Neural crest cell (in vitro differentiated cells): ENCODE measurements at regions not wholly inside any gene's neighbourhood (a gene's known extent, or its start where the extent isn't known, plus 50 kb on each side); places are given as distances from the start of the nearest gene placed in this dataset.

Experiments used
- DNase-seq: peaks from one replicate; pipeline ENCODE4 v3.0.0; 2021; ENCODE audit warnings: low read depth, mixed read lengths, low spot score
- H3K27ac Mint-ChIP-seq: one replicate; pipeline ENCODE4 v1.8.0; 2021; ENCODE audit warnings: mild to moderate bottlenecking, mixed read lengths; ENCODE audit not compliant: unreplicated experiment
- H3K27me3 Mint-ChIP-seq: 2 replicates; pipeline ENCODE4 v1.8.0; 2021; ENCODE audit warnings: low read depth, mild to moderate bottlenecking, mixed read lengths
- H3K36me3 Mint-ChIP-seq: 2 replicates; pipeline ENCODE4 v1.8.0; 2021; ENCODE audit warnings: low read depth, mild to moderate bottlenecking, mixed read lengths
- H3K4me1 Mint-ChIP-seq: 2 replicates; pipeline ENCODE4 v1.8.0; 2021; ENCODE audit warnings: mixed read lengths
- H3K4me3 Mint-ChIP-seq: one replicate; pipeline ENCODE4 v1.8.0; 2021; ENCODE audit warnings: mild to moderate bottlenecking, mixed read lengths
- H3K9me3 Mint-ChIP-seq: 2 replicates; pipeline ENCODE4 v1.8.0; 2021; ENCODE audit warnings: mixed read lengths
- TF ChIP-seq, protein P1 (sequence below): fragments of 200-600 bp; sonication (generic); conservative IDR thresholded peaks from 2 replicates; pipeline ENCODE4 v1.5.0; 2021; ENCODE audit warnings: antibody characterized with exemption, mild to moderate bottlenecking

DNA sequence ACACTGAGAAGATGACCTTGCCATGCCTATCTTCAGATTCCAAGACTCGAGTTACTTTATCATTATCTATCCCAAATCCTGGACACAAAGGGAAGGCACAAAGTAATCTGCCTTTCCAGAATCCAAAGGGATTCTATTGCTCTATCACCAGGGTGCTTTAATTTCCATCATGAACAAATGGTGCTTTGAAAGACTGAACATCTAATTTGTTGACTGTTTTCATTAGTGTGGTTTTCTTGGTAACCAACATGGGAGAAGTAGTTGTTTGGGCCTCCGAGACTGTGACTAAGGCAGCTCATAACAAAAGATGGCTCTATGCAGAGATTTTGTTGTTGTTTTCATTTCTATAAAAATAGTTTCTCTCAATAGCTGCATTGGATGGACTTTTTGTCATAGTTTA, 441.0 kb upstream of the SOX9 start:
- H3K9me3 Mint-ChIP-seq: peaks cover 6% of the 10 kb centered on the region
- no peaks in the 10 kb centered on the region for H3K36me3 Mint-ChIP-seq
- H3K4me3 Mint-ChIP-seq: no peak overlapping the region
- TF ChIP-seq, protein P1, sequence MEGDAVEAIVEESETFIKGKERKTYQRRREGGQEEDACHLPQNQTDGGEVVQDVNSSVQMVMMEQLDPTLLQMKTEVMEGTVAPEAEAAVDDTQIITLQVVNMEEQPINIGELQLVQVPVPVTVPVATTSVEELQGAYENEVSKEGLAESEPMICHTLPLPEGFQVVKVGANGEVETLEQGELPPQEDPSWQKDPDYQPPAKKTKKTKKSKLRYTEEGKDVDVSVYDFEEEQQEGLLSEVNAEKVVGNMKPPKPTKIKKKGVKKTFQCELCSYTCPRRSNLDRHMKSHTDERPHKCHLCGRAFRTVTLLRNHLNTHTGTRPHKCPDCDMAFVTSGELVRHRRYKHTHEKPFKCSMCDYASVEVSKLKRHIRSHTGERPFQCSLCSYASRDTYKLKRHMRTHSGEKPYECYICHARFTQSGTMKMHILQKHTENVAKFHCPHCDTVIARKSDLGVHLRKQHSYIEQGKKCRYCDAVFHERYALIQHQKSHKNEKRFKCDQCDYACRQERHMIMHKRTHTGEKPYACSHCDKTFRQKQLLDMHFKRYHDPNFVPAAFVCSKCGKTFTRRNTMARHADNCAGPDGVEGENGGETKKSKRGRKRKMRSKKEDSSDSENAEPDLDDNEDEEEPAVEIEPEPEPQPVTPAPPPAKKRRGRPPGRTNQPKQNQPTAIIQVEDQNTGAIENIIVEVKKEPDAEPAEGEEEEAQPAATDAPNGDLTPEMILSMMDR: no peak
- no peaks in the 10 kb centered on the region for H3K27me3 Mint-ChIP-seq
- no peaks in the 10 kb centered on the region for H3K4me1 Mint-ChIP-seq
- no peak for DNase-seq
- H3K27ac Mint-ChIP-seq: no peak overlapping the region

DNA sequence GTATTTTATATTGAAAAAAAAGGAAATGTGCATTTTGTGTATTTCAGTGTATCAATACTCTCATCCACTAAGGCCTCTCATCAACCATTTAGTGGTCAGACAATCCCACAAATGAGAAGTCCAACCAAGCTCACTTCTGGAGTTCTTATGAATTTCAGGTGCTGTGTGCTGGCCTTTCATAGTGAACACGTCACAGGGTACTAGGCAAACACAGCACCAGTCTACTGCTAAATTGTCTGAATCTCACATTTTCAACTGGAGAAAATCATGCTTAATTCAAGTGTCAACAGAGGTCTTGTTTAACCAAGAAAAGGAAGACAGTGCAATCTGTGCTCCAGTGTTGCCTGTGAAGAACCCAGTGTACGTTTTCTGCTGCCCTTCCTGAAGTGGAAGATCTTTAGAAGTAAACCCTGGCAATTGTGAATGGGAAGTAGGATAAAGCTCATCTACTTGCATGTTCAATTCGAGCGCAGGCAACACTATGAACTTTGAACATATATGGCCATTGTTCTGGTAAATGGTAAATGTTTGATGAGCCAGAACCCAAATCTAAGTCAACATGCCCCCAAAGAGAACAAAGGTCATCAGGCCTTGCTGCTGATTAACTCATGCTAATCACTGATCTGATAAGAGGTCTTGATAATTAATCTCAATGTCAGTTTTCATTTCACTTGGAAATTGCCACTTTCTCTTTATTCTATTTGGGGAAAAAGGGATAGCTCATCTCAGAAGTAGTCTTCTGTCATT, 439.2 kb upstream of the SOX9 start:
- H3K27ac Mint-ChIP-seq: no peak overlapping the region
- H3K4me1 Mint-ChIP-seq: no peaks in the 10 kb centered on the region
- H3K36me3 Mint-ChIP-seq: no peaks in the 10 kb centered on the region
- TF ChIP-seq, protein P1: no peak
- H3K27me3 Mint-ChIP-seq: no peaks in the 10 kb centered on the region
- no peak overlapping the region for H3K4me3 Mint-ChIP-seq
- H3K9me3 Mint-ChIP-seq: peaks cover 9% of the 10 kb centered on the region
- no peak for DNase-seq

DNA sequence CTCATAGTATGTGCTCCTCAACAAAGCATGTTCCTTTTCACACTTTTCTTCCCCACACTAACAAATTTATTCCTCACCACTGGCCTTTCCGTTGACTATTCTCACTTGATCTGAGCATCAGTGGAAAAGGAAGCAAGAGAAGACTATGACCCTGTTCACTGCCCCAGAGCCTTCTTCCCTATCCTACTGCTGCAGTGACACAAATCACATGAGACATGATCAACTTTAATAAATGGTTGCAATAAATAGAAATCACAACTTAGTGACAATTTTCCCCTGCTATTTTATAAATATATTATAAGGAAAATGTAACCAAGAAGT, 438.7 kb upstream of the SOX9 start:
- Mint-ChIP-seq H3K4me1 (no peaks in the 10 kb centered on the region), H3K4me3 (no peak overlapping the region), H3K36me3 (no peaks in the 10 kb centered on the region), H3K27ac (no peak overlapping the region), H3K9me3 (peaks cover 9% of the 10 kb centered on the region), H3K27me3 (no peaks in the 10 kb centered on the region)
- TF ChIP-seq, protein P1: no peak
- no peak for DNase-seq

DNA sequence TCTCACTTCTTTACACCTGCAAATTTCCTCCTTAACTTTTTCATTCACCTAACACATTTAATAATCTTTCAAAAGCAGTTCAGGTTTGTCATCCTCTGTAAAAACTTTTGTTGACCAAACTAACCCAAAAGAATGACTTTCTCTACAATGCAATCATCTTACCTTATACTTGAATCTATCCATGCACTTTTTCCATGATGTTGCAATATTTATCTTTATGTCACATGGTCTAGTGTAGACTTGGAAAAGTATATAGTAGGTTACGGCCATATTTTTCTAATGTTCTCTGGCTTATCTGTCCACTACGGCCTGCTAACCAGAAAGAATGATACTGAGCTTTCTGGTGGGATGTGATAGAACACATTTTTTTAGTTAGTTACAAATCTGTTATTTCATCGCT, 431.0 kb upstream of the SOX9 start:
- Mint-ChIP-seq H3K36me3 (peaks cover 5% of the 10 kb centered on the region), H3K4me3 (no peak overlapping the region), H3K9me3 (peaks cover 10% of the 10 kb centered on the region), H3K27ac (no peak overlapping the region), H3K4me1 (no peaks in the 10 kb centered on the region), H3K27me3 (no peaks in the 10 kb centered on the region)
- TF ChIP-seq, protein P1: no peak
- no peak for DNase-seq

DNA sequence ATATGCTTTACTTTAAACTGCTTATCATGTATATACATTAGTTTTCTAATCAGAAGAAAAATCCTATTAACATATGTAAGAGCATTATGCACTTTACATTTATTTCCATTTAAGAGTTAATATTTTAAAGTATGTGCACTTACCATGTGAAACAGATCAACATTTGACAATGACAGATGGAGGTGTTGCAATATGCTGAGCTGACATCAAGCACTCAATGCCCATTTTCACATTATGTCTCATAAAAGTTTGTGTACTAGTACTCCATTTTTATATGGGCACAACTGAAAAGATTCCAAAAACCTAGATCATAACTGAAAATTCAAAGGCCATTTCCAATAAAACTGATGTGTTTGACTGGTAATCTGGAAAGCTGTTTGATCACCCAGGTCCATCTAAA, 420.9 kb upstream of the SOX9 start:
- H3K4me3 Mint-ChIP-seq: no peak overlapping the region
- no peaks in the 10 kb centered on the region for H3K4me1 Mint-ChIP-seq
- H3K36me3 Mint-ChIP-seq: no peaks in the 10 kb centered on the region
- peaks cover 3% of the 10 kb centered on the region for H3K9me3 Mint-ChIP-seq
- no peaks in the 10 kb centered on the region for H3K27me3 Mint-ChIP-seq
- TF ChIP-seq, protein P1: no peak
- no peak for DNase-seq
- no peak overlapping the region for H3K27ac Mint-ChIP-seq

DNA sequence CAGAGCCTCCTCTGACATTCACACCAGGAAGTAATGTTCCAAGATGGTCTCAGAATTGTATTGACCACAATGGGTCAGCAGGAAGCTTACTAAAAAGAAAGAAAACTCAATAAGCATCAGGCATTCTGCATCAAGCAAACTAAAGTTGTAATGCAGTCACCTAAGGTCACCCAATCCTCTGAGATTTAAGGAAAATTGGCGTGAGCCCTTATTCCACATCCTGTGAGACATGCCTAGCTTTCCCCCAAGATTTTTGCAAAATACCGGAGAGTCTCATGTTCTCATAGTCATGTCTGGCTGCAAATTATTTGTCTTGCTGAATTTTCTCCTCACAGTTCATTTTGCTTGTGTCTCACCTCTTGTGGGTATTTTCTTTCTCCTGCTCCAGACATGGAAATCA, 417.1 kb upstream of the SOX9 start:
- TF ChIP-seq, protein P1: no peak
- no peaks in the 10 kb centered on the region for H3K27me3 Mint-ChIP-seq
- H3K27ac Mint-ChIP-seq: no peak overlapping the region

More for the DNA sequence above, 417.1 kb upstream of the SOX9 start:
- H3K4me1 Mint-ChIP-seq: no peaks in the 10 kb centered on the region
- peaks cover 3% of the 10 kb centered on the region for H3K9me3 Mint-ChIP-seq
- H3K36me3 Mint-ChIP-seq: no peaks in the 10 kb centered on the region
- DNase-seq: no peak
- H3K4me3 Mint-ChIP-seq: no peak overlapping the region
